ENCODE measurements at regions not wholly inside any gene's neighbourhood (a gene's known extent, or its start where the extent isn't known, plus 50 kb on each side); places are given as distances from the start of the nearest gene placed in this dataset.

DNA sequence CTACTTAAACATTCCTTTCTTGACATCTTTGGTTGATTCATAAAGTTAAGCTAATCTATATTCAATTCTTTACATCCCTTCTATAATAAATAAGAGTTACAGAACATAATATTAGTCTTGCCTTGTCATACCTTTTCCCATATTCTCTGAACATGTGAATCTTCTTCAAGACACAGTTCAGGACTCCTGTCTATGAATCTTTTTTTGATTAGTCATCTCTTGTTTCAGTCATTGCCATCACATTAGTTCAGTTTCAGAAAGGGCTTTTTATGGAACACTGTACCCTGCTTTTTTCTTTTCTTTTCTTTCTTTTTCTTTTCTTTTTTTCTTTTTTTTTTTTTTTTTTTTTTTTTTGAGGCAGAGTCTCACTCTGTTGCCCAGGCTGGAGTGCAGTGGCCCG is 181.2 kb downstream of the UBE2E3 start:
- POLR2A ChIA-PET = no interaction called here
- TF ChIP-seq, protein P1, sequence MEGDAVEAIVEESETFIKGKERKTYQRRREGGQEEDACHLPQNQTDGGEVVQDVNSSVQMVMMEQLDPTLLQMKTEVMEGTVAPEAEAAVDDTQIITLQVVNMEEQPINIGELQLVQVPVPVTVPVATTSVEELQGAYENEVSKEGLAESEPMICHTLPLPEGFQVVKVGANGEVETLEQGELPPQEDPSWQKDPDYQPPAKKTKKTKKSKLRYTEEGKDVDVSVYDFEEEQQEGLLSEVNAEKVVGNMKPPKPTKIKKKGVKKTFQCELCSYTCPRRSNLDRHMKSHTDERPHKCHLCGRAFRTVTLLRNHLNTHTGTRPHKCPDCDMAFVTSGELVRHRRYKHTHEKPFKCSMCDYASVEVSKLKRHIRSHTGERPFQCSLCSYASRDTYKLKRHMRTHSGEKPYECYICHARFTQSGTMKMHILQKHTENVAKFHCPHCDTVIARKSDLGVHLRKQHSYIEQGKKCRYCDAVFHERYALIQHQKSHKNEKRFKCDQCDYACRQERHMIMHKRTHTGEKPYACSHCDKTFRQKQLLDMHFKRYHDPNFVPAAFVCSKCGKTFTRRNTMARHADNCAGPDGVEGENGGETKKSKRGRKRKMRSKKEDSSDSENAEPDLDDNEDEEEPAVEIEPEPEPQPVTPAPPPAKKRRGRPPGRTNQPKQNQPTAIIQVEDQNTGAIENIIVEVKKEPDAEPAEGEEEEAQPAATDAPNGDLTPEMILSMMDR (IDR thresholded peaks at IDR 0.05; ENCODE audit: insufficient read depth, low read length, missing control alignments) = no peak
- no peak for DNase-seq (ENCODE audit: low read depth, low spot score)
- CTCF ChIA-PET = no interaction called here
- H3K4me3 ChIP-seq (ENCODE audit: low read depth, low read length) = no peak overlapping the region

DNA sequence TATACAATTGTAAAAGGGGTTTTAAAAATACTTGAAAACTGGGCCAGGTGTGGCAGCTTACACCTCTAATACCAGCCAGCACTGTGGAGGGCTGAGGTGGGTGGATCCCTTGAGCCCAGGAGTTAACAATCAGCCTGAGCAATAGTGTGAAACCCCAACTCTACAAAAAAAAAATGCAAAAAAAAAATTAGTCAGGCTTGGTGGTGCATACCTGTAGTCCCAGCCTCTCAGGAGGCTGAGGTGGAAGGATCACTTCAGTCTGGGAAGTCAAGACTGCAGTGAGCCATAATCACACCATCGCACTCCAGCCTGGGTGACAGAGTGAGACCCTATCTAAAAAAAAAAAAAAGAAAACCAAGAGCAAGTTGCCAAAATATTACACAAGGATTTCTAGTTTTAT is 182.7 kb downstream of the UBE2E3 start:
- no peak overlapping the region for H3K4me3 ChIP-seq (ENCODE audit: low read depth, low read length)
- TF ChIP-seq, protein P1 (IDR thresholded peaks at IDR 0.05; ENCODE audit: insufficient read depth, low read length, missing control alignments) = no peak
- DNase-seq (ENCODE audit: low read depth, low spot score) = no peak
- CTCF ChIA-PET = interaction anchor here (0.7 kb wide), 1 partner anchor 342 kb away, joined by 3 read pairs; no protein-coding TSS in a partner anchor
- POLR2A ChIA-PET = no interaction called here

DNA sequence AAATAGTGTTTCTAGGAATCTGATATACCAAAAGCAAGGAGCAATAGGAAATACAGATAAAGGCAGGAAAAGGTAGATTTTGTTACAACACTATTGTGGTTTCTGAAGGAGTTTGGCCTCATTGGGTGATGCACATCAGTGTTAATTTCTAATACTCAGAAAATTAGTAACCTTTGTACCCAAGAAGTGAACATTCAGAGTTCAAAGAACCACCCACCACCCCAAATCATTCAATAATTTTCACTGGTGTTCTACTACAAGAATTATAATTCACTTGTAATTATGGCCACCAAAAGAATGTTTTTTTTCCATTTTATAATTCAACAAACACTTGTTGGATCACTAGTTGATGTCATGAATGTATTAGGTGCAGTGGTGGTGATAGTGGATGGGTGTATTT is 183.3 kb downstream of the UBE2E3 start:
- no peak overlapping the region for H3K4me3 ChIP-seq (ENCODE audit: low read depth, low read length)
- no peak for DNase-seq (ENCODE audit: low read depth, low spot score)
- POLR2A ChIA-PET = no interaction called here
- TF ChIP-seq, protein P1 (IDR thresholded peaks at IDR 0.05; ENCODE audit: insufficient read depth, low read length, missing control alignments) = no peak
- CTCF ChIA-PET = no interaction called here

DNA sequence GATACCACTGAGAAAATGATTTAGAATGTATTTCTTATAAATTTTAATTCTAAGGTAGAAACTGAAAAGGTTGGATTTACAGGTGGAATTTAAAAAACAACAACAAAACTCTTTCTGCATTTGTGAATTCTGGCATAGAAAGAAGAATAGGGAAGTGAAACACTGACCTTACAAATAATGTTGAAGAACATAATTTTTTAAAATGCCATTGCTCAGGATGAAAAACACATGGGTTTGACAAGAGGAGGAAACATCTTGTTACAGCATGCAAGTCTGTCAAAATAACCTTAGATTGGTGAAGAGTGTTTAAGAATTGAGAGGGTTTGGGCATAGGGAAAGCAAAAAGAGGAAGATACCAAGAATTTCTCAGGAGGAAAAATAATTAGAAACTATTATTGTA is 184.3 kb downstream of the UBE2E3 start:
- CTCF ChIA-PET = no interaction called here
- no peak for DNase-seq (ENCODE audit: low read depth, low spot score)
- POLR2A ChIA-PET = no interaction called here
- TF ChIP-seq, protein P1 (IDR thresholded peaks at IDR 0.05; ENCODE audit: insufficient read depth, low read length, missing control alignments) = no peak
- no peak overlapping the region for H3K4me3 ChIP-seq (ENCODE audit: low read depth, low read length)

DNA sequence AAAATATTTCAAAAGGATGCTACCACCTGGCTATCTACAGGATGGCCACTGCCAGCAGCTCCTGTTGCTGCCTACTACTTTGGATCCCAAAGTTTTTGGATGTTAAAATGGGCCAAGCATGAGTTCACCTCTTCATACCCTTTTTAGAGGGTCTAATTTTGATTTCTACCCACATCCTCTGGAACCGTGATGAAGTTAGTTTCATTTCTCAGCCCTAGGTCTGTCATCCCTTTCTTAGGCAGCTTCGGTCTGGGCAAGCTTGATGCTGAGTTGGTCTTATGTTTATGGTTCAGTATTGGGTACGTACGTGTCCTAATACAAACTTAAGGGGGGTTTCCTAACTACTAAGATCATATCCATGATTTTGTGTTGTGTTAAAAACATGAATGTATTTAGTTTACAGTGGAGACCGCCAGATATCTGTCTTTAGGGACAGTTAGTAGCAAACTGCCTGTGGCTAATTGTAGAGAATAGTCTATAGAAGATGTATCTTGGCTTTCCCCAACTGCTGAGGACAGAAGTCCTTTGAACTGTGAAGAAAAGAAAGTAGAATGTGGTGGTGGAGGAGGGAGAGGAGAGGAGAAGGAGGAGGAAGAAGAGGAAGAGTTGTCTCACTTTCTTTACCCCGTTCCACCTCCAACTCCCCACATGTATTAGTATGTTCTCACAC is 184.9 kb downstream of the UBE2E3 start:
- DNase-seq (ENCODE audit: low read depth, low spot score) = no peak
- ChIA-PET POLR2A (no interaction called here), CTCF (no interaction called here)
- TF ChIP-seq, protein P1 (IDR thresholded peaks at IDR 0.05; ENCODE audit: insufficient read depth, low read length, missing control alignments) = no peak
- H3K4me3 ChIP-seq (ENCODE audit: low read depth, low read length) = no peak overlapping the region

DNA sequence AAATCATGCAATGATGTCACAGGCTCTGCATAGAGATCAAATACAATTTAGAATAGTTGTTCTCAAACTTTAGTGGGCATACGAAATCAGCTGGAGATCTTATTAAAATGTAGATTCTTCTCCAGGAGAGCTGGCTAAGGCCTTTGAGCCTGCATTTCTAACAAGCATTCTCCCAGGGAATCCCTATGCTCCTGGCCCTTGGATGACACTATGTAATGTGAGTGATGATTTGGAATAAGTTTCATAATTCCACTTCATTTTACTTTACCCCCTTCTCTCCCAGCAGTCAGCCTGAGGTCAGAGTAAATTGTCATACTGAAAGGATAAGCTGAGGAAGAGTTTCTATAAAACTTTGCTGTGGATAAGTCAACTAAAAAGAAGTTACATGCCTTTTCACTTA is 189.1 kb downstream of the UBE2E3 start:
- TF ChIP-seq, protein P1 (IDR thresholded peaks at IDR 0.05; ENCODE audit: insufficient read depth, low read length, missing control alignments) = no peak
- POLR2A ChIA-PET = no interaction called here

More for the DNA sequence above, 189.1 kb downstream of the UBE2E3 start:
- CTCF ChIA-PET = no interaction called here
- no peak overlapping the region for H3K4me3 ChIP-seq (ENCODE audit: low read depth, low read length)
- no peak for DNase-seq (ENCODE audit: low read depth, low spot score)
